NCI-H128 (cell line): ENCODE measurements at regions not wholly inside any gene's neighbourhood (a gene's known extent, or its start where the extent isn't known, plus 50 kb on each side); places are given as distances from the start of the nearest gene placed in this dataset.

Source experiments
- DNase-seq: peaks from one replicate; lab custom pipeline; 2025; ENCODE audit not compliant: unreplicated experiment; lab: John Stamatoyannopoulos, UW

DNA sequence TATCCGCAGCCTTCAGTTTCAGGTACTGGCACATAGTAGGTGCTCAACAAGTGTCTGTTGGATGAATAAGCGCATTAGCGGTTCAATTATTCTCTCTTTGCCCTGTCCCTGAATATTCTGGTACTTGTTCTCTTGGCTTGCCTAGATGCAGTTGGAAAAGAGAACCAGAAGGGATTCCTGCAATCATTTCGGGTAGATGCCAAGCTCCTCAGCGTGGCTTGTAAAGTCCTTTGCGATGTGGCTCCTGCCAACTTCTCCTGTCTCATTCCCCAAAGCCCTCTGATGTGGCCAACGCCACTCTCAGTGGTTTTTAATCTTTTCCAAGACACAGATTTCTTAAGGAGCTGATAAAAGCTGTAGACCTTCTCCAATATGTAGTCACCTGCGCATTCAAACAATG is 230.3 kb downstream of the SUDS3 start:
- DNase-seq, result no peak

DNA sequence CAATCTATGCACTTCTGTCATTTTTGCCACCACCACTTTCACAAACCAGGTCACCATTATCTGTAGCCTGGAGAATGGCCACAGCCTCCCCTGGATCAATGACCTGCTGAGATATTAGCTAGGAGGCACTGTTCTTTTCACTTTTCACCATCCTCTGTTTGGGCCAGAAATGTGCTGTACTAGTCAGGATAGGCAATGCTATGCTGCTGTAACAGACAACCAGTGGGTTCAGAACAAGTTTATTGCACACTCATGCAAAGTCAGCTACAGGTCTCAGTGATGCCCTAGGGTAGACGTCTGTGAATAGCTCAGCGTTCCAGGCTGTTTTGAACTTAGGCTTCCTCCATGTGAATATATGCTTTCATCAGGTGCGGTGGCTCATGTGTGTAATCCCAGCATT is 231.5 kb downstream of the SUDS3 start:
- no peak for DNase-seq

DNA sequence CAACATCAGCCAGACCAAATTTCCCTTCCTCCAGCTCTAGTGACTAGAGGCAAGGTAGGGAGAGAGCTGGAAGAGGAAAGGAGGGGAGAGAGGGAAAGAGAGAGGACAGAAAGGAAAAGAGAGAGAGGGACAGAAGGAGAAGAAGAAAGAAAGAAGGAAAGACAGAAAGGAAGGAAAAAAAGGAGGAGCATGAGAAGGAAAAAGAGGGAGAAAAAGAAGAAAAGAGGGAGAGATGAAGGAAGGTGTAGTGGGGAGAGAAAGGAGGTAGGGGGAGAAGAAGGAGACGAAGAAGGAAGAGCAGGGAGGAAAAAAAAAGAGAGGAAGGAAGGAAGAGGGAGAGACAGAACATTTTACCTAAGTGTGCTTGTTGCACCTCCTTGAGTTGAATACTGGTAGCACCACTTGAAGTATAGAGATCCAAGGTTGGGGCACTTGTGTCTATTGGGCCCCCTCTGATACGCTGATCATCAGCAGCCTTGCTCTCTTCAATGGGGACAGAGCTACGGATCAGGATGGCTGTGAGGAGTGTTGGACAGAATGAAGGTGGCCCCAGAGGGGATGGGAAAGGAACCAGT is 232.5 kb downstream of the SUDS3 start:
- DNase-seq, result no peak

DNA sequence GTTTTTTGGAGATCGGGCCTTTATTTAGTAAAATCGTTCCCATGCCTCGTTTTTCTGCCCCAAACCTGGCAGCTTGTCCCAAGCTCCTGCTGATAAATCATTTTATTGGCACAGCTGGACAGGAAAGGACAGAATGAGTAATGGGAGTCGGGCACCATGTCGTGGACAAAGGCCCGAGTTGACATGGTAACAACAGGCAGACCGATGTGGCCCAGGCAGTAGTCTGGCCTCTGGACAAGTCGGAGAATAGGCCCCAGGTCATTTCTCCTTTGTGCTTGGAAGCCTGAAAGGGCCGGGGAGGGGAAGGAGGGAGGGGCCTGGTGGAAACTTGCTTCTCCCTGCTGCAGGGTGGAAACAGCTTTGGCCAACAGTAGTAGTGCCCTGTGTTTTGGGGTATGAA is 234.9 kb downstream of the SUDS3 start:
- DNase-seq, result no peak

DNA sequence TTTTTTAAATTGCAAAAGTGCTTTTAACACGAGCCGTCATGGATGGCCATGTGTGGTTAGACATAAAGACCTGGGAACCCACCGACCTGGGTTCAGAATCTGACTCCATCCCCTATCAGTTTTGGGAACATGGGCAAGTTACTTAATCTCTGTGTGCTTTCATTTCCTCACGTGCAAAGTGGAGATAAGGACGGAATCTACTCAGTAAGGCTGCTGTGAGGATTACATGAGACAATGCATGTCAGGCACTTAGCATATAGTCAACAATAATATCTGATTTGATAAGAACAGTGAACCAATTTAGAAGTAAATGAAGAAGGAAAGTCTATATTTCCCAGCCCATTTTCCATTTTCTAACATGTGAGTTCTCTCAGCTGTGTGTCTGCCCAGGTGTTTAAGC is 235.4 kb downstream of the SUDS3 start:
- DNase-seq, result no peak

DNA sequence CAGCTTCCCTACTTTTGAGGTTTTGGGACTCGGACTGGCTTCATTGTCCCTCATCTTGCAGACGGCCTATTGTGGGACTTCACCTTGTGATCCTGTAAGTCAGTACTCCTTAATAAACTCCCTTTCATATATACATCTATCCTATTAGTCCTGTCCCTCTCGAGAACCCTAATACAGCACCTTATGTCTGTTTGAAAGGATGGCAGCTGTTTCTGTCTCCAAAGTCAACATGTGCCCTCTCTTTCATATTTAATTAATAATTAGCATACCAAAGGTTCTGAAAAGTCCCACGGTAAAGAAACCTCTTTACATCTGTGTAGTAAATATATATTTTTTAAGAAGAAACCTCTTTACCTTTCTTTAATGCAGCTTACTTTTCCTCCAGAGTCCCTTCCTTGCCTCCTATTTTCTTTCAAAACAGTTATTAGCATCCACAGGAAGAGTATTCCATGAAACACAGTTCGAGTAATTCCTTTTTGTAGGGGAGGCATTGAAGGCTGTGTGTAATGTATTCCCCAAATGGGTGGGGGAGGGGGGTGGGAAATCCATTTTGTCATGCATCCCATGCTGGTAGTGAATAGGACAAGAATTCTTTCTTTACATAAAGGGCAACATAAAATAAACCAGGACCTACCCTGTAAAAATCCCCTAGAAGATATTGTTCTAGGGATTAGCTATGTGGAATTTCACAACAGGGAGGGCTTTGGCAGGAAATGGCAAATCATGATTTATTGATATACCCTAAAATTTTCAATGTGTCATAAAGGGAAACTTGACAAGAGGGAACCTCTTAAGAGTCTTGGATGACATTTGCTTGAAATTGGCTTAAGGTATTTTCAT is 241.5 kb downstream of the SUDS3 start:
- no peak for DNase-seq

DNA sequence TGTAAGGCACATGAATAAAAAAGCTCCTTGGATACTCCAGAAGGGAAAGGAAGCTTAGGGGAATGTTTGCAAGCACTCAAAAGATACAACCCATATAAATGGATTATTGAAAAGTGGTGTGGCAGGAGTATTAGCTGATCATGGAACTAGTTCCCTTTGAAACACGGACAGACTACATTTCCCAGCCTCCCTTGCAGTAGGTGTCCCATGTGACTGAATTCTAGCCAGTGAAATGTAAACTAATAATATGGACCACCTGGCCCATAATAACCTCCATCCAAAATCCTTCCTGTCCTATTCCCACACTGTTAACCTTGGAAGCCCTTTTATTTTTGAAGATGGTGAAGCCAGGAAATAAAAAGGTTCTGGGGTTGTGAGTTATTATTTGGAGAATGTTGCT is 242.3 kb downstream of the SUDS3 start:
- no peak for DNase-seq

DNA sequence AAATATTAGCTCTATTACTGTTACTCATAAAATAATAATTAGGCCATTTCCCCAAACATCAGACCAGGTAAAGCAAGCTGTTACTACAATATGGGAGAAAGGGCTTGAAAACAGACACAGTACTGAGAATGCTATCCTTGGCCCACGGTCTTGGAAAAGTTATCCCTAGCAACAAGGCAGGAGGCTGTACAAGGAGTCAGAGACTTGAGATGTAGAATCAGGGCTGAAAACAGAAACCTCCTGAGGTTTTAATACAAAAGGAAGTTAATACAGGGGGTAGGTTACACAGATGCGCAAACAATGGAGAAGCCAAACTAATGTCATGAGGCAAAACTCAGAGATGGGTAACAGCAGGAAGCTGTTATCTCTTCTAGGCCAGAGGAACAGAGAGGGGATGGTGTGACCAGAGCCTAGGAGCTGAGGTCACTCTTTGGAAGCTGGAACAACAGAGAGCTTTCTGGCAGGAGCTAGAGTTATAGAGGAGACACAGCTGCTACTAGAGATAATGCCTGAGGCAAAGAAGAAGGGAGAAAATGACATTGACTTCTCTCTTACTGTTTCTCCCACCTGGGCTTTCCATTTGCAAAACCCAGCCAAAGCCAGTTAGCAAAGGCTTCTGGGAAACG is 248.8 kb downstream of the SUDS3 start:
- DNase-seq, result no peak

DNA sequence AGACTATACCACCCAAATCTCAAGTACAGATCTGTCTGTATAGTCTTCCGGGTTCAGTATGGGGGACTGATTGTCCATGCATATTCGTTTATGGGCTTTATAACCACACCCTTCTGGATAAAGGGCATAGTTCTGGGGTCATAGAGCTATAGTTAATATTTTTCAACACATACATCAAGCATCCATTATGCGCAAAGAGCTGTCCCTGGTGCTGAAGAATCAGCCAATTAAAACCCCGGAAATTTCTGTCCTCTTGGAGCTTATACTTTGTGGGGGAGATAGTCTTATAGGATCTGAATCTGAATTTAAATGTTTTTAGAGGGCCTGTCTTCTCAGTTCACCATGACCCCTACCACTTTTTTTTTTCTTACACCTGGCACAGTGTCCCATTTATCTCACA is 256.7 kb downstream of the SUDS3 start:
- DNase-seq, result no peak

DNA sequence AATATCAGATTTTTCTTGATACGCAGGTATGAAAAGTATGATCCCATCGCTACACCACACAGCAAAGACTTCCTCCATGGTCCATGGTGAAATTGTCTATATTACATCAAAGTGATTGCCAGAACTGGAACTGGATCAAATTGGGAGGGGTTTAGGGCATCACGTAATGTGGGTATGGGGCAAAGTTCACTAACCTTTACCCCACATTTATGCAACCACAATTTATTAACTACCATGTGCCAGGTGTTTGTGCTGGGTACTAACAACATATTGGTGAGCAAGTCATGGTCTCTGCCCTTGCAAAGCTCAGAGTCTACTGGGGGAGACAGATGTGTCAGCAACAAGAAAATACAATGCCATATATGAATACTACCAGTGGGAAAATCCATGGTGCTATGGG is 258.9 kb downstream of the SUDS3 start:
- DNase-seq, result no peak

DNA sequence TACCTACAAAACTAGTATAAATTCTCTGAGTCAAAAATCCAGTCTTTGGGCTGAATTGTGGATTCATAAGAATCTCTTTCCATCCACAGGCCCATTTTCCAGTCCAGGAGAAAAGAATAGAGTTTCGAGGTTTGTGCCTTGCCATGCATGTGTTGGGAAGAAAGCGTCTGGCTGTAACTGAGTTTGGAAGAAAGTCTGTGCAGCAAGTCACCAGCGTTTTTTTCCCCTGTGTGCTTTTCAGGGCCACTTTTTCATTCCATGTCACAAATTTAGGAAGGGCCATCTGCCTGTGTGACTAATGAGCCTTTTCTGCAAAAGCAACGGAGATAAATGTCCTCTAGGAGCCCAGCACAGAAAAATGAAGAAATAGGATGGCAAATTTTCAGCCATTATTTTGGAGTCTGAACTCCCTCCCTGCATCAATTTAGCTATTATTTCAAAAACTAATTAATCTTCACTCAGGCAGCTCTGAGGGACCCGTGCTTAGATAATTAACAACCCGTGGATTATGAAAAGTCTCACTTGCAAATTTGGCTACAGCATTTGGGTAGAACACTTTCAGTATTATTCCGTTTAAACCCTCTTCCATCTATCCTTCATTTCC is 261.5 kb downstream of the SUDS3 start:
- no peak for DNase-seq

DNA sequence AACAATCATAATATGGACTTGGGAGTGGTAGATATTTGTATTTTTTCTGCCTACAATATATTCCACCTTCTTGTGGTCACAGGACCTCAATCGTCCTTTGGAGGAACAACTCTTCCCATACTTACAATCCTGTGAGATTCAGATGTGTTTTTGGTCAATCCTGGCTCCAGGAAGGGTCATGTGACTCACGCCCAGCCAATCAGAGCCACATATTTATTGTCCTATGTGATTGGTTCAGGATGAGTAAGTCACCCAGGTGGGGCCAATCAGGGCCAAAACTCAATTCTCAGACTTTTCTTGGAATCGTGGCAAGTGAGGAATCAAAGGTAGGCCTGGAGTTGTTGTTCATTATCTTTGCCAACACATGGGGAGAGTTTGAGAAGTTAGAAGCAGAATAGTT is 264.9 kb downstream of the SUDS3 start:
- DNase-seq, result no peak

DNA sequence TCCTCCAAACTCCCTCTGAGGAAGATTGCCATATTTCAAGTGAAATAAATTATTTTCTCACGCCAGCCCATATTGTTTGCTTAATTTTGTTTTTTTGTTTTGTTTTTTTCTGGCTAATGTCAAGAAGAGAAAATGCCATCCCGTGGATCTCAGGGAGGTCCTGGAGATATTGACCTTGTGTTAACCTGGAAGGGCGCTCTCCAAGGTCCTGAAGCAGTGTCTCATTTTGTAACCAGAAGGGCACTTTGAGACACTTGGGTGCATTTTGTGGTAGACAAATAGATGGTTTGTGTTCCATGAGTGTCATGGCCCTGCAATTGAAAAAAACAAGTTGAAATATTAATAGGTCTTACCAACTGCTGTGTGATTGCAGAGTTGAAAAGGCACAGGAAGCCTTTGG is 268.9 kb downstream of the SUDS3 start:
- DNase-seq, result no peak

DNA sequence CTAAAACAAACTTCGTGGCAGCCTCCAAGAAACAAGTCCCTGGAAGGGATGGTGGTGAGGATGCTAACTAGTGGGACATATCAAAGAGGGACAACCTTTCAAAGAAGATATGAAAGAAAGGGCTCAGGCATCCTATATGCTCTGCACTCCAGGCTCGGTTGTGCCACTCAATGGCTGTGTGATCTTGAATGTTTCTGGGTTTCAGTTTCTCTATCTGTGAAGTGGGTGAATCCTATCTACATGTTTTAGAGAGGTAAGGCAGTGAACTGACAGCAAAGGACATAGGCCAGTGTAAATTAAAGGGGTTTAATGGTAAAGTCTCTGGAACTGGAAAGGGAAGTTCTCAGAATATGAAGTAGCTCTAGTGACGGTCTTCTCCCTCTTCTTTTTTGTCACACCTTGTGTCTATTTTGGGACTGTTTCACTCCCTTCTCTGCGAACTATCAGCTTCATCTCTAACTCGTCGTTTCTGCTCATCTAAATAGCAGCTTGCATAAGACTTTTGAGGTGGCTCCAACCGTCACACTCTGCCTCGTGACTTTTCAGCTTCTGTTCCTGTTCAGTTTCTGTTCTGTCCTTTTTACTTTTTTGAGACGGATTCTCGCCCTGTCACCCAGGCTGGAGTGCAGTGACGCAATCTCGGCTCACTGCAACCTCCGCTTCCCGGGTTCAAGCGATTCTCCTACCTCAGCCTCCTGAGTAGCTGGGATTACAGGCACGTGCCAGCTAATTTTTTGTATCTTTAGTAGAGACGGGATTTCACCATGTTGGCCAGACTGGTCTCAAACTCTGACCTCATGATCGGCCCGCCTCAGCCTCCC is 273.6 kb downstream of the SUDS3 start:
- DNase-seq, result no peak

DNA sequence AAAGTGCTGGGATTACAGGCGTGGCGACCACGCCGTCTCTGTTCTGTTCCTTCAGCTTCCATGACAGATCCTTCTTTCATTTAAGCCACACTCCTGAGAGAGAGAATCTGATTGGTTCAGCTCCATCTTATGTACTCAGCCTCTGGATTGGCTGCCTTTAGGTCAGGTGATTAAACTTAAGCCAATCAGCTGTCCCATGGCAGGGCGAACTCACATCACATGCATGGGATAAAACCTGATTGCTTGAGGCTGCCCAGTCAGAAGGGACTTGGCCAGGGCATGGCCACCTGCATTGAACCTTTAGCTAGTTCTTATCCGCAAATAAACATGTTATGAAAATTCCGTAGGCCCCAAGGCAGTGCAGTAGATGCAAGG is 274.2 kb downstream of the SUDS3 start:
- no peak for DNase-seq

DNA sequence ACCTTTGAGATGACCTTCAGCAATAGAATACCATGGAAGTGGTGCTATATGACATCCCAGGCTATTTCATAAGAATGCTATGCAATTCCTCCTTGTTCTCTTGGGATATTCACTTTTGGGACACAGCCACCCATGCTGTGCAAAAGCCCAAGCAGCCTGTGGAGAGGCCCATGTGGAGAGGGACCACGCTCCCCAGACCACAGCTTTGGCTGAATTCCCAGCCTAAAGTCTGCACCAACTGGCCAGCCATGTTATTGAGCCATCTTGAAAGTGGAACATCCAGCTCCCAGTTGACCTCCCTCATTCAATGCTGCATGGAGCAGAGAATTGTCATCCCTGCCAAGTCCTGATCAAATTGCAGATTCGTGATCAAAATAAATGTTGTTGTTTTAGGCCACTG is 275.1 kb downstream of the SUDS3 start:
- no peak for DNase-seq

DNA sequence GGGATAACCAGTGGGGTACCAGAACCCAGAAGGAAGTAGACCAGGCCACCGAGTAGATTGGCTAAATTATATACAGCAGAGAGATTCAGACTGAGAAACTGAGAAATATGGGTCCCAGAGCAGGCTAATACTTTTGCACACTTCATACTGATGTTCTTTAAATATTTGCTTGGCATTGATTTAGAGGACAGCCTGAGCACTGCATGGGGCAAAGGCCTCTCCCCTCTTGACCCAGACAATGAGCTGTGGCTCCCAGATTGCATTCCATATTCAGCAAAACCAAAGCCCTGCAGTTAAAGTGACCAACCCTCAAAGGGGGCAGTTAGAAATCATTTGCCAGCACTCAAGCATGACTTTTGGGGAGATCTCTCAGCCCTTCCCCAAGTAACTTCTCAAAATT is 279.2 kb downstream of the SUDS3 start:
- DNase-seq, result no peak

DNA sequence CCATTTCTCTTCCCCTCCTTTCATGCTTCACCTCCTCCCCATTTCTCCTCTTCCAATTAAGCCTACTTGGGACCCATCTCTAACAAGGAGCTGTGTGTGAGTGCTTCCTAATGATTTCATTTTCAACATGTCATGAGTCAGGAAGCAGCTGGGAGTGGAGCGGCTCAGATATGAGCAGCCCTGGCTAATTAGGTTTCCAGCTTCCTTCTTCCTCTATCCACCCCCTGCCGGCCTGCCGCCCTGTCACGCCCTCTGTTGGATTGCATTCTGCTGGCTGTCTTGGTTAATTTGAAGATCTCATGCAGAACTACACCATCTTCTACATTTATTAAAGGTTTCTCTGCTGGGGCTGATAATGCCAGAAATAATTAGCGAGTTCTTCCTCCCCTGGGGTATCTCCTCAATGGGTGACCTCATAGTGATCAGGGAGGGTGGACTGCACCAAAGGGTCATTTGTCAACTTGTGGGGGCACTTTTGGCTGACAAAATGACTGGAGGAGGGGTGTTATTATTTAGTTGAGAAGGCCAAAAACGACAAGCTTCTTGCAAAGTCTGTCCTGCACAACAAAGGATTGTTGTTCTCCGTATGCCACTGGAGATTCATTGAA is 300.9 kb upstream of the SRRM4 start:
- DNase-seq, result no peak

DNA sequence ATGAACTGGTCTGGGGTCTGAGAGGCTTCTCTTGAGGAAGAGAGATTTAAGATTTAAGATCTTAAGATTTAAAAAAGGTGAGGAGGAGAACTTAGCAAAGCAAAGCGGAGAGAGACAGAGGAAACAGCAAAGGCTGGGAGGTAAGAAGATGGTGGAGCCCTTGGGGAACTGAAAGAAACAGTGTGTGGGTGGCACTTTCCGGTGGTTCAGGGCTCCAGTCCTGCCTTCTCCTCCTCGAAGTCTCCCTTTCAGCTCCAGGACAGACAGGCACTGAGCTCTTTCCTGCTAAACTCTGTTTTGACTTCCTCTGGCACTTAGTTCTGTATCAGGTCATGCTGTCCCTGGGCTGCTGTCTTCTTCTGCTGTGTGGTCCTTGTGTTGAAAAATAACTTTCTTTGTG is 298.7 kb upstream of the SRRM4 start:
- no peak for DNase-seq

DNA sequence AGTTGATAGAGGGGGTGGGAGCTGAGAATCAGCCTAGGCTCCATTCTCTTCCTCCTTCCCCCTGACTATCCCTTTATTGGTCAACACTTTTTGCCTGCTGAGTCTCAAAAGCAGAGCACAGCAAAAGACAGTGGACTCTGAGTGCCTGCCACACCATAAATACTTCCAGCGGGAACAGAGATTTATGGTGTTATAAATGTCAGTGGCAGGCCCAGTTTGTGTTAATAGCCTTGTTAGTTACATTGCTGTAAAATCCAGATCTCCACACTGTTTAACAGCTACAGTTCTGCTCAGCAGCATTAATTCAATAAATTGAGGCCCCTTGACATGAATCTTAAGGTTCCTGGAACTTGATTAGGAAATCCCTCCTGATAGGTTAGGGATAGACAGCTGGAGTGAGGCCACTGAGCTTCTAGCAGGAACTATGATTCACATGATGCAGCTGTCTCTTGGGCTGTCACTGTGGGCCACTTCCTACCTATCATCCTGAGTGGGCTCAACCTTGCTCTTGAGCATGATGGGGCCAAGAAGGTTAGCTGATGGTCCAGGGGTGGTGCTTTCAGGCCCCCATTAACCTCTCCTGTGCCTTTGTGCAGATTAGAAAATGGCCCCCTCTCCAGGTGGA is 295.2 kb upstream of the SRRM4 start:
- no peak for DNase-seq
